ENCODE measurements at regions not wholly inside any gene's neighbourhood (a gene's known extent, or its start where the extent isn't known, plus 50 kb on each side); places are given as distances from the start of the nearest gene placed in this dataset.
"Not testable (repeated sequence)": the region's sequence is repeated elsewhere in the genome, so short reads cannot be mapped to it uniquely, and the experiment has no call there.

GRCh38 chr2:128412181-128412871 lies 93.7 kb upstream of the HS6ST1 start:
- peak; percentile 51 for DNase-seq (ENCODE audit: low spot score)
- intact Hi-C loops (cut with DNase I) = no loop called here

- peak; percentile 61 for DNase-seq (ENCODE audit: low spot score)
These were observed 94.5 kb upstream of the HS6ST1 start for GRCh38 chr2:128413014-128413717.

GRCh38 chr2:128413718-128414341 lies 95.2 kb upstream of the HS6ST1 start:
- intact Hi-C loops (cut with DNase I) = no loop called here
- DNase-seq (ENCODE audit: low spot score) = peak; percentile 38

More at GRCh38 chr2:128413014-128413717, 94.5 kb upstream of the HS6ST1 start:
- intact Hi-C loops (cut with DNase I) = no loop called here

- peak; percentile 38 for DNase-seq (ENCODE audit: low spot score)
- intact Hi-C loops (cut with DNase I) = no loop called here
These were observed 95.7 kb upstream of the HS6ST1 start for GRCh38 chr2:128414351-128414750.

GRCh38 chr2:128414946-128415778 lies 96.5 kb upstream of the HS6ST1 start:
- intact Hi-C loops (cut with DNase I) = no loop called here
- DNase-seq (ENCODE audit: low spot score) = peak; percentile 35

- intact Hi-C loops (cut with DNase I) = no loop called here
- DNase-seq (ENCODE audit: low spot score) = peak; percentile 31
These were observed 97.1 kb upstream of the HS6ST1 start for GRCh38 chr2:128415779-128416061.

GRCh38 chr2:128416109-128416785 lies 97.6 kb upstream of the HS6ST1 start:
- intact Hi-C loops (cut with DNase I) = no loop called here
- no peak for DNase-seq (ENCODE audit: low spot score)

GRCh38 chr2:128416806-128417205 lies 98.1 kb upstream of the HS6ST1 start:
- DNase-seq (ENCODE audit: low spot score) = peak; percentile 56
- intact Hi-C loops (cut with DNase I) = no loop called here

GRCh38 chr2:128417264-128417663 lies 98.6 kb upstream of the HS6ST1 start:
- DNase-seq (ENCODE audit: low spot score) = peak; percentile 5
- intact Hi-C loops (cut with DNase I) = not testable (repeated sequence)

- intact Hi-C loops (cut with DNase I) = no loop called here
- no peak for DNase-seq (ENCODE audit: low spot score)
These were observed 101.5 kb upstream of the HS6ST1 start for GRCh38 chr2:128420131-128420530.

GRCh38 chr2:128420776-128421175 lies 102.1 kb upstream of the HS6ST1 start:
- DNase-seq (ENCODE audit: low spot score) = peak; percentile 24

GRCh38 chr2:128421286-128421685 lies 102.6 kb upstream of the HS6ST1 start:
- DNase-seq (ENCODE audit: low spot score) = peak; percentile 38
- intact Hi-C loops (cut with DNase I) = no loop called here

More at GRCh38 chr2:128420776-128421175, 102.1 kb upstream of the HS6ST1 start:
- intact Hi-C loops (cut with DNase I) = no loop called here

GRCh38 chr2:128421861-128422311 lies 103.2 kb upstream of the HS6ST1 start:
- intact Hi-C loops (cut with DNase I) = no loop called here
- peak; percentile 55 for DNase-seq (ENCODE audit: low spot score)

- intact Hi-C loops (cut with DNase I) = no loop called here
- DNase-seq (ENCODE audit: low spot score) = peak; percentile 61
These were observed 103.9 kb upstream of the HS6ST1 start for GRCh38 chr2:128422571-128422970.

GRCh38 chr2:128423788-128424165 lies 105.1 kb upstream of the HS6ST1 start:
- intact Hi-C loops (cut with DNase I) = no loop called here
- DNase-seq (ENCODE audit: low spot score) = peak; percentile 43

GRCh38 chr2:128424406-128425171 lies 105.9 kb upstream of the HS6ST1 start:
- DNase-seq (ENCODE audit: low spot score) = peak; percentile 26

GRCh38 chr2:128425216-128425615 lies 106.5 kb upstream of the HS6ST1 start:
- intact Hi-C loops (cut with DNase I) = no loop called here

More at GRCh38 chr2:128424406-128425171, 105.9 kb upstream of the HS6ST1 start:
- intact Hi-C loops (cut with DNase I) = no loop called here

GRCh38 chr2:128425731-128426620 lies 107.3 kb upstream of the HS6ST1 start:
- DNase-seq (ENCODE audit: low spot score) = peak; percentile 55
- intact Hi-C loops (cut with DNase I) = no loop called here

More at GRCh38 chr2:128425216-128425615, 106.5 kb upstream of the HS6ST1 start:
- DNase-seq (ENCODE audit: low spot score) = peak; percentile 41
